ENCODE measurements at regions not wholly inside any gene's neighbourhood (a gene's known extent, or its start where the extent isn't known, plus 50 kb on each side); places are given as distances from the start of the nearest gene placed in this dataset.

- POLR2A ChIA-PET, result no interaction called here
- no peaks in the 10 kb centered on the region for H3K4me1 ChIP-seq (ENCODE audit: insufficient read depth, low read length)
- no peak overlapping the region for H3K27ac ChIP-seq (ENCODE audit: extremely low read length, insufficient read depth, low read length)
- no peak for FAIRE-seq
- TF ChIP-seq, protein P1, sequence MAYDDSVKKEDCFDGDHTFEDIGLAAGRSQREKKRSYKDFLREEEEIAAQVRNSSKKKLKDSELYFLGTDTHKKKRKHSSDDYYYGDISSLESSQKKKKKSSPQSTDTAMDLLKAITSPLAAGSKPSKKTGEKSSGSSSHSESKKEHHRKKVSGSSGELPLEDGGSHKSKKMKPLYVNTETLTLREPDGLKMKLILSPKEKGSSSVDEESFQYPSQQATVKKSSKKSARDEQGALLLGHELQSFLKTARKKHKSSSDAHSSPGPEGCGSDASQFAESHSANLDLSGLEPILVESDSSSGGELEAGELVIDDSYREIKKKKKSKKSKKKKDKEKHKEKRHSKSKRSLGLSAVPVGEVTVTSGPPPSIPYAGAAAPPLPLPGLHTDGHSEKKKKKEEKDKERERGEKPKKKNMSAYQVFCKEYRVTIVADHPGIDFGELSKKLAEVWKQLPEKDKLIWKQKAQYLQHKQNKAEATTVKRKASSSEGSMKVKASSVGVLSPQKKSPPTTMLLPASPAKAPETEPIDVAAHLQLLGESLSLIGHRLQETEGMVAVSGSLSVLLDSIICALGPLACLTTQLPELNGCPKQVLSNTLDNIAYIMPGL (CRISPR knock-in tag; IDR thresholded peaks at IDR 0.05; ENCODE audit: borderline replicate concordance in 1 of 2, low read depth in 1 of 2), result no peak
- TF ChIP-seq ZNF839 (CRISPR knock-in tag; IDR thresholded peaks at IDR 0.05; ENCODE audit: borderline replicate concordance) (no peak), ZNF207 (IDR thresholded peaks at IDR 0.05; ENCODE audit: borderline replicate concordance) (no peak), RCOR2 (CRISPR knock-in tag; IDR thresholded peaks at IDR 0.05) (no peak), IKZF4 (CRISPR knock-in tag; IDR thresholded peaks at IDR 0.05; ENCODE audit: borderline replicate concordance, low read depth, not compliant biosample characterization) (no peak), ZNF18 (CRISPR knock-in tag; IDR thresholded peaks at IDR 0.05; ENCODE audit: insufficient replicate concordance) (no peak), ZNF770 (CRISPR knock-in tag; IDR thresholded peaks at IDR 0.05) (no peak), GTF3A (CRISPR knock-in tag; conservative IDR thresholded peaks at IDR 0.05) (no peak), ELF3 (CRISPR knock-in tag; IDR thresholded peaks at IDR 0.05) (no peak), ELK4 (CRISPR knock-in tag; IDR thresholded peaks at IDR 0.05; ENCODE audit: borderline replicate concordance) (no peak), ZMAT5 (CRISPR knock-in tag; IDR thresholded peaks at IDR 0.05; ENCODE audit: borderline replicate concordance, low read depth) (no peak), ESRRA (CRISPR knock-in tag; IDR thresholded peaks at IDR 0.05; ENCODE audit: low read depth) (no peak), TAF15 (IDR thresholded peaks at IDR 0.05; ENCODE audit: low read depth, low read length, poor library complexity, severe bottlenecking) (no peak), FOXJ3 (CRISPR knock-in tag; IDR thresholded peaks at IDR 0.05; ENCODE audit: borderline replicate concordance) (no peak)
- H4K20me1 ChIP-seq (ENCODE audit: insufficient read depth, low read length), result no peaks in the 10 kb centered on the region
- intact Hi-C loops (cut with micrococcal nuclease; ENCODE audit: unreplicated experiment) (no loop called here), in situ Hi-C loops (cut with HindIII; ENCODE audit: extremely low pct_ligation_motif_present, low pct_unique_long_range_greater_than_20kb) (no loop called here)
- ATAC-seq, result no peak
- no TSS peak for BruUV-seq (replicated peaks)
- CTCF ChIA-PET (ENCODE audit: low intra/inter-chr PET ratio, low total read pairs), result no interaction called here
- H3K79me2 ChIP-seq (ENCODE audit: insufficient read depth, low read length), result no peaks in the 10 kb centered on the region
- H3K4me2 ChIP-seq (ENCODE audit: low read depth, low read length), result no peak overlapping the region
- no peak overlapping the region for H3K9ac ChIP-seq (ENCODE audit: insufficient read depth, low read depth, low read length)
- H3K27me3 ChIP-seq (ENCODE audit: control insufficient read depth in 1 of 2, insufficient read depth in 2 of 2, low read length in 2 of 2), result no peaks in the 10 kb centered on the region
- no peaks in the 10 kb centered on the region for H3K9me3 ChIP-seq (ENCODE audit: low read length)
- no peak overlapping the region for H2AFZ ChIP-seq (ENCODE audit: low read length)
- DNase-seq (ENCODE audit: low spot score), result no peak
- H3K4me3 ChIP-seq (replicated peaks in 1 of 3; ENCODE audit: insufficient read depth in 1 of 3, low read depth in 2 of 3, low read length in 3 of 3), result no peak overlapping the region
- H3K36me3 ChIP-seq (replicated peaks in 1 of 2; ENCODE audit: control insufficient read depth in 1 of 2, insufficient read depth in 2 of 2, low read length in 2 of 2), result no peaks in the 10 kb centered on the region
- 29% methylated on average over 4 of the region's 4 CpGs for WGBS (ENCODE audit: low lambda C conversion rate)
These were observed 687.4 kb downstream of the EPM2A start for GRCh38 chr6:145047891-145048290.

All from HepG2 (cell line).